ENCODE measurements at regions not wholly inside any gene's neighbourhood (a gene's known extent, or its start where the extent isn't known, plus 50 kb on each side); places are given as distances from the start of the nearest gene placed in this dataset.

GRCh38 chr14:95023115-95023514, 134.2 kb downstream of the DICER1 start:
- no peak overlapping the region for H2AFZ ChIP-seq
- no peaks in the 10 kb centered on the region for H3K4me1 ChIP-seq (ENCODE audit: insufficient read depth)
- no peaks in the 10 kb centered on the region for H3K9me2 ChIP-seq (ENCODE audit: insufficient read depth)
- H3K27ac ChIP-seq (ENCODE audit: low read depth) = no peak overlapping the region
- H3F3A ChIP-seq (replicated peaks; ENCODE audit: low read depth) = no peaks in the 10 kb centered on the region
- ATAC-seq = no peak
- no peak overlapping the region for H3K4me2 ChIP-seq
- H3K4me3 Mint-ChIP-seq = no peak overlapping the region
- no peaks in the 10 kb centered on the region for H3K9me3 Mint-ChIP-seq
- H3K27me3 ChIP-seq (ENCODE audit: insufficient read depth) = no peaks in the 10 kb centered on the region
- H3K27ac Mint-ChIP-seq = no peak overlapping the region
- TF ChIP-seq ZNF462 (CRISPR knock-in tag; IDR thresholded peaks at IDR 0.05) (no peak), JUNB (IDR thresholded peaks at IDR 0.05; ENCODE audit: unreplicated experiment) (no peak), REST (IDR thresholded peaks at IDR 0.05; ENCODE audit: unreplicated experiment) (no peak), EZH2 (IDR thresholded peaks at IDR 0.05; ENCODE audit: low read depth, unreplicated experiment) (no peak), ETS1 (IDR thresholded peaks at IDR 0.05) (no peak), ZNF114 (CRISPR knock-in tag; IDR thresholded peaks at IDR 0.05) (no peak), CTCF (conservative IDR thresholded peaks at IDR 0.05; ENCODE audit: low read depth in 2 of 2) (no peak)
- no peaks in the 10 kb centered on the region for H3K4me1 Mint-ChIP-seq
- H3K79me2 ChIP-seq (replicated peaks; ENCODE audit: insufficient read depth) = no peaks in the 10 kb centered on the region
- H3K4me3 ChIP-seq = no peak overlapping the region
- peaks cover 7% of the 10 kb centered on the region for H3K27me3 Mint-ChIP-seq (ENCODE audit: insufficient read depth, low read depth, poor library complexity)
- no peaks in the 10 kb centered on the region for H4K20me1 ChIP-seq (replicated peaks; ENCODE audit: insufficient read depth)
- no peaks in the 10 kb centered on the region for H3K36me3 Mint-ChIP-seq (ENCODE audit: low read depth)
- no peaks in the 10 kb centered on the region for H3K36me3 ChIP-seq (ENCODE audit: insufficient read depth)
- DNase-seq (ENCODE audit: low spot score) = no peak
